ENCODE measurements at regions not wholly inside any gene's neighbourhood (a gene's known extent, or its start where the extent isn't known, plus 50 kb on each side); places are given as distances from the start of the nearest gene placed in this dataset.

DNA sequence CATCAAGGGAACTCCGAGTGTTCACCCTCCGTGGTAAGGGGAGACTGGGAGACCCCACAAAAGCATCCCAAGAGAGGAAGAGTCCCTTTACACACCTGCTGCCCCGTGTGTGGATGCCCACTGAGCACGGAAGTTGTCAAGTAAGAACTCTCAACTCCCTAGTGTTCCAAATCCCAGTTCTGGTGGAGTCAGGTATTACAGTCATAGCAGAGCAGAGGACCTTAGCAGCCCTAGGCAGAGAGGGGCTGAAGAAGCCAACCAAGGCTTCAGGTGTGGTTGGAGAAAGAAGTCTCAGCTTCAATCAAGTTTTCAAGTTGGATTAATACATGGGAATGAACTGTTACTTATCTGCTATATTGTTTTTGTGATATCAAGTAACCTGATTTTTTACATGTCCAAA, 512.5 kb downstream of the RNF144A start:
- no peak for TF ChIP-seq POLR2A (IDR thresholded peaks at IDR 0.05; ENCODE audit: low read length)
- TF ChIP-seq, protein P1, sequence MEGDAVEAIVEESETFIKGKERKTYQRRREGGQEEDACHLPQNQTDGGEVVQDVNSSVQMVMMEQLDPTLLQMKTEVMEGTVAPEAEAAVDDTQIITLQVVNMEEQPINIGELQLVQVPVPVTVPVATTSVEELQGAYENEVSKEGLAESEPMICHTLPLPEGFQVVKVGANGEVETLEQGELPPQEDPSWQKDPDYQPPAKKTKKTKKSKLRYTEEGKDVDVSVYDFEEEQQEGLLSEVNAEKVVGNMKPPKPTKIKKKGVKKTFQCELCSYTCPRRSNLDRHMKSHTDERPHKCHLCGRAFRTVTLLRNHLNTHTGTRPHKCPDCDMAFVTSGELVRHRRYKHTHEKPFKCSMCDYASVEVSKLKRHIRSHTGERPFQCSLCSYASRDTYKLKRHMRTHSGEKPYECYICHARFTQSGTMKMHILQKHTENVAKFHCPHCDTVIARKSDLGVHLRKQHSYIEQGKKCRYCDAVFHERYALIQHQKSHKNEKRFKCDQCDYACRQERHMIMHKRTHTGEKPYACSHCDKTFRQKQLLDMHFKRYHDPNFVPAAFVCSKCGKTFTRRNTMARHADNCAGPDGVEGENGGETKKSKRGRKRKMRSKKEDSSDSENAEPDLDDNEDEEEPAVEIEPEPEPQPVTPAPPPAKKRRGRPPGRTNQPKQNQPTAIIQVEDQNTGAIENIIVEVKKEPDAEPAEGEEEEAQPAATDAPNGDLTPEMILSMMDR (IDR thresholded peaks at IDR 0.05), result no peak
- TF ChIP-seq REST (IDR thresholded peaks at IDR 0.05), result no peak
- TF ChIP-seq, protein P2, sequence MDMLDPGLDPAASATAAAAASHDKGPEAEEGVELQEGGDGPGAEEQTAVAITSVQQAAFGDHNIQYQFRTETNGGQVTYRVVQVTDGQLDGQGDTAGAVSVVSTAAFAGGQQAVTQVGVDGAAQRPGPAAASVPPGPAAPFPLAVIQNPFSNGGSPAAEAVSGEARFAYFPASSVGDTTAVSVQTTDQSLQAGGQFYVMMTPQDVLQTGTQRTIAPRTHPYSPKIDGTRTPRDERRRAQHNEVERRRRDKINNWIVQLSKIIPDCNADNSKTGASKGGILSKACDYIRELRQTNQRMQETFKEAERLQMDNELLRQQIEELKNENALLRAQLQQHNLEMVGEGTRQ (IDR thresholded peaks at IDR 0.05), result no peak
- TF ChIP-seq SMC3 (IDR thresholded peaks at IDR 0.05), result no peak
- no peak for TF ChIP-seq HMGXB4 (CRISPR knock-in tag; IDR thresholded peaks at IDR 0.05; ENCODE audit: borderline replicate concordance)
- TF ChIP-seq ELK1 (IDR thresholded peaks at IDR 0.05; ENCODE audit: low read depth, low read length), result no peak
- TF ChIP-seq JUN (IDR thresholded peaks at IDR 0.05), result no peak
- no peak for TF ChIP-seq TP53 (CRISPR knock-in tag; IDR thresholded peaks at IDR 0.05)
- no peak for TF ChIP-seq CHD4 (IDR thresholded peaks at IDR 0.05; ENCODE audit: borderline replicate concordance)
- TF ChIP-seq RAD21 (conservative IDR thresholded peaks at IDR 0.05 in 1 of 2, IDR thresholded peaks at IDR 0.05 in 1 of 2), result no peak
- no peak for TF ChIP-seq EP300 (IDR thresholded peaks at IDR 0.05)
